HEK293 (cell line): ENCODE measurements at regions not wholly inside any gene's neighbourhood (a gene's known extent, or its start where the extent isn't known, plus 50 kb on each side); places are given as distances from the start of the nearest gene placed in this dataset.

Experiments
- BCL11B ChIP-seq: fragments of 450-650 bp; formaldehyde crosslinking; IDR thresholded peaks from 2 replicates; pipeline ENCODE4 v1.5.1; 2016; ENCODE audit warnings: low read depth, missing biosample characterization, missing genetic modification characterization
- GLI4 ChIP-seq: fragments of 450-650 bp; formaldehyde crosslinking; IDR thresholded peaks from 2 replicates; pipeline ENCODE4 v1.5.1; 2016; ENCODE audit warnings: missing biosample characterization, missing genetic modification characterization
- IKZF3 ChIP-seq: fragments of 450-650 bp; IDR thresholded peaks from 2 replicates; pipeline ENCODE4 v1.5.0; 2018; ENCODE audit warnings: missing biosample characterization, mild to moderate bottlenecking, missing genetic modification characterization, moderate library complexity
- MYNN ChIP-seq: fragments of 450-650 bp; formaldehyde crosslinking; IDR thresholded peaks from 2 replicates; pipeline ENCODE4 v1.5.1; 2016; ENCODE audit warnings: missing biosample characterization, missing genetic modification characterization, borderline replicate concordance
- RBAK ChIP-seq: fragments of 450-650 bp; formaldehyde crosslinking; IDR thresholded peaks from 2 replicates; pipeline ENCODE4 v1.5.1; 2016; ENCODE audit warnings: missing biosample characterization, missing genetic modification characterization
- SCRT1 ChIP-seq: fragments of 450-650 bp; formaldehyde crosslinking; IDR thresholded peaks from 2 replicates; pipeline ENCODE4 v1.5.1; 2016; ENCODE audit warnings: missing biosample characterization, missing genetic modification characterization, borderline replicate concordance
- SP7 ChIP-seq: fragments of 450-650 bp; formaldehyde crosslinking; IDR thresholded peaks from 2 replicates; pipeline ENCODE4 v1.5.1; 2016; ENCODE audit warnings: missing biosample characterization, missing genetic modification characterization
- ZNF10 ChIP-seq: fragments of 450-650 bp; formaldehyde crosslinking; IDR thresholded peaks from 2 replicates; pipeline ENCODE4 v1.5.1; 2017; ENCODE audit warnings: missing biosample characterization, missing genetic modification characterization
- ZNF121 ChIP-seq: fragments of 450-650 bp; formaldehyde crosslinking; IDR thresholded peaks from 2 replicates; pipeline ENCODE4 v1.5.1; 2016; ENCODE audit warnings: missing biosample characterization, missing genetic modification characterization
- ZNF211 ChIP-seq: fragments of 450-650 bp; formaldehyde crosslinking; IDR thresholded peaks from 2 replicates; pipeline ENCODE4 v1.5.1; 2016; ENCODE audit warnings: low read depth, missing biosample characterization, missing genetic modification characterization
- ZNF510 ChIP-seq: fragments of 450-650 bp; formaldehyde crosslinking; IDR thresholded peaks from 2 replicates; pipeline ENCODE4 v1.5.1; 2018; ENCODE audit warnings: mild to moderate bottlenecking, missing genetic modification characterization, missing biosample characterization; ENCODE audit not compliant: insufficient replicate concordance
- ZNF610 ChIP-seq: fragments of 450-650 bp; formaldehyde crosslinking; IDR thresholded peaks from 2 replicates; pipeline ENCODE4 v1.5.1; 2016; ENCODE audit warnings: missing biosample characterization, missing genetic modification characterization, borderline replicate concordance
- ZNF654 ChIP-seq: fragments of 450-650 bp; formaldehyde crosslinking; IDR thresholded peaks from 2 replicates; pipeline ENCODE4 v1.5.1; 2016; ENCODE audit warnings: low read depth, missing biosample characterization, missing genetic modification characterization
- ZNF701 ChIP-seq: fragments of 450-650 bp; formaldehyde crosslinking; IDR thresholded peaks from 2 replicates; pipeline ENCODE4 v1.5.1; 2016; ENCODE audit warnings: missing biosample characterization, missing genetic modification characterization
- ZNF747 ChIP-seq: fragments of 450-650 bp; formaldehyde crosslinking; IDR thresholded peaks from 2 replicates; pipeline ENCODE4 v1.5.1; 2016; ENCODE audit warnings: missing biosample characterization, missing genetic modification characterization
- ZNF837 ChIP-seq: fragments of 450-650 bp; formaldehyde crosslinking; IDR thresholded peaks from 2 replicates; pipeline ENCODE4 v1.5.1; 2016; ENCODE audit warnings: missing biosample characterization, missing genetic modification characterization
- ZSCAN30 ChIP-seq: fragments of 450-650 bp; IDR thresholded peaks from 2 replicates; pipeline ENCODE4 v1.5.1; 2018; ENCODE audit warnings: missing biosample characterization, mild to moderate bottlenecking, missing genetic modification characterization, moderate library complexity
- TF ChIP-seq, protein P1 (sequence below): fragments of 450-650 bp; formaldehyde crosslinking; IDR thresholded peaks from 2 replicates; pipeline ENCODE4 v1.5.1; 2016; ENCODE audit warnings: missing biosample characterization, missing genetic modification characterization
- TF ChIP-seq, protein P2 (sequence below): fragments of 450-650 bp; formaldehyde crosslinking; IDR thresholded peaks from 2 replicates; pipeline ENCODE4 v1.5.1; 2016; ENCODE audit warnings: missing biosample characterization, missing genetic modification characterization, borderline replicate concordance
- TF ChIP-seq, protein P3 (sequence below): fragments of 450-650 bp; formaldehyde crosslinking; IDR thresholded peaks from 2 replicates; pipeline ENCODE4 v1.5.1; 2017; ENCODE audit warnings: missing biosample characterization, missing genetic modification characterization
- TF ChIP-seq, protein P4 (sequence below): fragments of 450-650 bp; formaldehyde crosslinking; IDR thresholded peaks from 2 replicates; pipeline ENCODE4 v1.5.1; 2016; ENCODE audit warnings: missing biosample characterization, missing genetic modification characterization
- TF ChIP-seq, protein P5 (sequence below): fragments of 450-650 bp; formaldehyde crosslinking; IDR thresholded peaks from 2 replicates; pipeline ENCODE4 v1.5.1; 2016; ENCODE audit warnings: missing biosample characterization, missing genetic modification characterization
- TF ChIP-seq, protein P6 (sequence below): fragments of 450-650 bp; formaldehyde crosslinking; IDR thresholded peaks from 2 replicates; pipeline ENCODE4 v1.5.1; 2016; ENCODE audit warnings: missing biosample characterization, missing genetic modification characterization
- TF ChIP-seq, protein P7 (sequence below): fragments of 450-650 bp; formaldehyde crosslinking; IDR thresholded peaks from 2 replicates; pipeline ENCODE4 v1.5.1; 2016; ENCODE audit warnings: missing biosample characterization, missing genetic modification characterization
- TF ChIP-seq, protein P8 (sequence below): fragments of 450-650 bp; formaldehyde crosslinking; IDR thresholded peaks from 2 replicates; pipeline ENCODE4 v1.5.1; 2016; ENCODE audit warnings: missing biosample characterization, missing genetic modification characterization, low read depth

DNA sequence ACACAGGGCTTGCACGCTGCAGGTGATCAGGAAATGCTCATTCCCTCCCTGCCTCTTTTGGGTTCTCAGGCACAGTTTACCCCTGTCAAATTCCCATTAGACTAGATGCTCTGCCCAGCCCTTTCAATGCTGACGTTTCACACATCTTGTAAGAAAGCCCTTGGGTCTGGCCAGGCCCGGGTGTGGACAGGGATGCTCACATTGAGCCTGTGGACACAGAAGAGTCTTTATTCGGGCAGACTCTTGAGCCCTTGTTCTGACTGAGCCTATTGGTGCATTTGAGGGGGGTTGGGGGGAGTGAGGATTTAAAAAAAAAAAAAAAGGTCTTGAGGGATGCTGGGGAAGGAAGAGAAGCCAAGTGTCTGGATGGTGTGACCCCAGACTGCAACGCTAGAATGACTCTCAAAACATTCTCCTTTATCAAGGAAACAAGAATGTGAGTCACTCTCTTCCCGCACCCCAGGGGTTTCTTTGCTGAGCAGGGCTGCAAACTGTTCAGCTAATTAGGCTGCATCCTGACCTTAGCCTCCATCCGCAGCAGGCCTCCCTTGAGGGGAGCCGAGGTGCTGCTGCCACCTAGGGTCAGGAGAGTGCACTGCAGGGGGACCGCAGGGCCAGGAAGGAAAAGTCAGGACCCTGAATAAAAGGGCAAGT is 53.6 kb upstream of the TMEM72 start (continued):
- TF ChIP-seq, protein P1, sequence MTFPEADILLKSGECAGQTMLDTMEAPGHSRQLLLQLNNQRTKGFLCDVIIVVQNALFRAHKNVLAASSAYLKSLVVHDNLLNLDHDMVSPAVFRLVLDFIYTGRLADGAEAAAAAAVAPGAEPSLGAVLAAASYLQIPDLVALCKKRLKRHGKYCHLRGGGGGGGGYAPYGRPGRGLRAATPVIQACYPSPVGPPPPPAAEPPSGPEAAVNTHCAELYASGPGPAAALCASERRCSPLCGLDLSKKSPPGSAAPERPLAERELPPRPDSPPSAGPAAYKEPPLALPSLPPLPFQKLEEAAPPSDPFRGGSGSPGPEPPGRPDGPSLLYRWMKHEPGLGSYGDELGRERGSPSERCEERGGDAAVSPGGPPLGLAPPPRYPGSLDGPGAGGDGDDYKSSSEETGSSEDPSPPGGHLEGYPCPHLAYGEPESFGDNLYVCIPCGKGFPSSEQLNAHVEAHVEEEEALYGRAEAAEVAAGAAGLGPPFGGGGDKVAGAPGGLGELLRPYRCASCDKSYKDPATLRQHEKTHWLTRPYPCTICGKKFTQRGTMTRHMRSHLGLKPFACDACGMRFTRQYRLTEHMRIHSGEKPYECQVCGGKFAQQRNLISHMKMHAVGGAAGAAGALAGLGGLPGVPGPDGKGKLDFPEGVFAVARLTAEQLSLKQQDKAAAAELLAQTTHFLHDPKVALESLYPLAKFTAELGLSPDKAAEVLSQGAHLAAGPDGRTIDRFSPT (tag by site-specific recombination) = no peak
- TF ChIP-seq MYNN (tag by site-specific recombination) (no peak), ZNF701 (tag by site-specific recombination) (no peak), ZNF121 (no peak), SP7 (tag by site-specific recombination) (peak; percentile 64), ZNF610 (tag by site-specific recombination) (peak; percentile 29; the same call in 1 of the 2 replicates), ZNF10 (tag by site-specific recombination) (no peak), RBAK (tag by site-specific recombination) (no peak), ZNF654 (tag by site-specific recombination) (peak; percentile 86), ZNF510 (tag by site-specific recombination) (no peak), SCRT1 (tag by site-specific recombination) (no peak), ZSCAN30 (tag by site-specific recombination) (peak; percentile 99), IKZF3 (tag by site-specific recombination) (peak; percentile 91), ZNF211 (no peak), ZNF747 (tag by site-specific recombination) (no peak), ZNF837 (no peak), BCL11B (tag by site-specific recombination) (peak; percentile 61), GLI4 (tag by site-specific recombination) (no peak)
- TF ChIP-seq, protein P2, sequence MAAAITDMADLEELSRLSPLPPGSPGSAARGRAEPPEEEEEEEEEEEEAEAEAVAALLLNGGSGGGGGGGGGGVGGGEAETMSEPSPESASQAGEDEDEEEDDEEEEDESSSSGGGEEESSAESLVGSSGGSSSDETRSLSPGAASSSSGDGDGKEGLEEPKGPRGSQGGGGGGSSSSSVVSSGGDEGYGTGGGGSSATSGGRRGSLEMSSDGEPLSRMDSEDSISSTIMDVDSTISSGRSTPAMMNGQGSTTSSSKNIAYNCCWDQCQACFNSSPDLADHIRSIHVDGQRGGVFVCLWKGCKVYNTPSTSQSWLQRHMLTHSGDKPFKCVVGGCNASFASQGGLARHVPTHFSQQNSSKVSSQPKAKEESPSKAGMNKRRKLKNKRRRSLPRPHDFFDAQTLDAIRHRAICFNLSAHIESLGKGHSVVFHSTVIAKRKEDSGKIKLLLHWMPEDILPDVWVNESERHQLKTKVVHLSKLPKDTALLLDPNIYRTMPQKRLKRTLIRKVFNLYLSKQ (tag by site-specific recombination) = no peak
- TF ChIP-seq, protein P3, sequence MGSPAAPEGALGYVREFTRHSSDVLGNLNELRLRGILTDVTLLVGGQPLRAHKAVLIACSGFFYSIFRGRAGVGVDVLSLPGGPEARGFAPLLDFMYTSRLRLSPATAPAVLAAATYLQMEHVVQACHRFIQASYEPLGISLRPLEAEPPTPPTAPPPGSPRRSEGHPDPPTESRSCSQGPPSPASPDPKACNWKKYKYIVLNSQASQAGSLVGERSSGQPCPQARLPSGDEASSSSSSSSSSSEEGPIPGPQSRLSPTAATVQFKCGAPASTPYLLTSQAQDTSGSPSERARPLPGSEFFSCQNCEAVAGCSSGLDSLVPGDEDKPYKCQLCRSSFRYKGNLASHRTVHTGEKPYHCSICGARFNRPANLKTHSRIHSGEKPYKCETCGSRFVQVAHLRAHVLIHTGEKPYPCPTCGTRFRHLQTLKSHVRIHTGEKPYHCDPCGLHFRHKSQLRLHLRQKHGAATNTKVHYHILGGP (tag by site-specific recombination) = no peak
- TF ChIP-seq, protein P4, sequence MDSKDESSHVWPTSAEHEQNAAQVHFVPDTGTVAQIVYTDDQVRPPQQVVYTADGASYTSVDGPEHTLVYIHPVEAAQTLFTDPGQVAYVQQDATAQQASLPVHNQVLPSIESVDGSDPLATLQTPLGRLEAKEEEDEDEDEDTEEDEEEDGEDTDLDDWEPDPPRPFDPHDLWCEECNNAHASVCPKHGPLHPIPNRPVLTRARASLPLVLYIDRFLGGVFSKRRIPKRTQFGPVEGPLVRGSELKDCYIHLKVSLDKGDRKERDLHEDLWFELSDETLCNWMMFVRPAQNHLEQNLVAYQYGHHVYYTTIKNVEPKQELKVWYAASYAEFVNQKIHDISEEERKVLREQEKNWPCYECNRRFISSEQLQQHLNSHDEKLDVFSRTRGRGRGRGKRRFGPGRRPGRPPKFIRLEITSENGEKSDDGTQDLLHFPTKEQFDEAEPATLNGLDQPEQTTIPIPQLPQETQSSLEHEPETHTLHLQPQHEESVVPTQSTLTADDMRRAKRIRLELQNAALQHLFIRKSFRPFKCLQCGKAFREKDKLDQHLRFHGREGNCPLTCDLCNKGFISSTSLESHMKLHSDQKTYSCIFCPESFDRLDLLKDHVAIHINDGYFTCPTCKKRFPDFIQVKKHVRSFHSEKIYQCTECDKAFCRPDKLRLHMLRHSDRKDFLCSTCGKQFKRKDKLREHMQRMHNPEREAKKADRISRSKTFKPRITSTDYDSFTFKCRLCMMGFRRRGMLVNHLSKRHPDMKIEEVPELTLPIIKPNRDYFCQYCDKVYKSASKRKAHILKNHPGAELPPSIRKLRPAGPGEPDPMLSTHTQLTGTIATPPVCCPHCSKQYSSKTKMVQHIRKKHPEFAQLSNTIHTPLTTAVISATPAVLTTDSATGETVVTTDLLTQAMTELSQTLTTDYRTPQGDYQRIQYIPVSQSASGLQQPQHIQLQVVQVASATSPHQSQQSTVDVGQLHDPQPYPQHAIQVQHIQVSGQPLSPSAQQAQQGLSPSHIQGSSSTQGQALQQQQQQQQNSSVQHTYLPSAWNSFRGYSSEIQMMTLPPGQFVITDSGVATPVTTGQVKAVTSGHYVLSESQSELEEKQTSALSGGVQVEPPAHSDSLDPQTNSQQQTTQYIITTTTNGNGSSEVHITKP (tag by site-specific recombination) = 0 out of 2 replicates have a peak, but pooled peaks have one; percentile 23
- TF ChIP-seq, protein P5, sequence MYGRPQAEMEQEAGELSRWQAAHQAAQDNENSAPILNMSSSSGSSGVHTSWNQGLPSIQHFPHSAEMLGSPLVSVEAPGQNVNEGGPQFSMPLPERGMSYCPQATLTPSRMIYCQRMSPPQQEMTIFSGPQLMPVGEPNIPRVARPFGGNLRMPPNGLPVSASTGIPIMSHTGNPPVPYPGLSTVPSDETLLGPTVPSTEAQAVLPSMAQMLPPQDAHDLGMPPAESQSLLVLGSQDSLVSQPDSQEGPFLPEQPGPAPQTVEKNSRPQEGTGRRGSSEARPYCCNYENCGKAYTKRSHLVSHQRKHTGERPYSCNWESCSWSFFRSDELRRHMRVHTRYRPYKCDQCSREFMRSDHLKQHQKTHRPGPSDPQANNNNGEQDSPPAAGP (tag by site-specific recombination) = no peak
- TF ChIP-seq, protein P6, sequence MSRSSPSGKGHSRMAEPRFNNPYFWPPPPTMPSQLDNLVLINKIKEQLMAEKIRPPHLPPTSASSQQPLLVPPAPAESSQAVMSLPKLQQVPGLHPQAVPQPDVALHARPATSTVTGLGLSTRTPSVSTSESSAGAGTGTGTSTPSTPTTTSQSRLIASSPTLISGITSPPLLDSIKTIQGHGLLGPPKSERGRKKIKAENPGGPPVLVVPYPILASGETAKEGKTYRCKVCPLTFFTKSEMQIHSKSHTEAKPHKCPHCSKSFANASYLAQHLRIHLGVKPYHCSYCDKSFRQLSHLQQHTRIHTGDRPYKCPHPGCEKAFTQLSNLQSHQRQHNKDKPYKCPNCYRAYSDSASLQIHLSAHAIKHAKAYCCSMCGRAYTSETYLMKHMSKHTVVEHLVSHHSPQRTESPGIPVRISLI (tag by site-specific recombination) = no peak; the same call in 1 of the 2 replicates
- TF ChIP-seq, protein P7, sequence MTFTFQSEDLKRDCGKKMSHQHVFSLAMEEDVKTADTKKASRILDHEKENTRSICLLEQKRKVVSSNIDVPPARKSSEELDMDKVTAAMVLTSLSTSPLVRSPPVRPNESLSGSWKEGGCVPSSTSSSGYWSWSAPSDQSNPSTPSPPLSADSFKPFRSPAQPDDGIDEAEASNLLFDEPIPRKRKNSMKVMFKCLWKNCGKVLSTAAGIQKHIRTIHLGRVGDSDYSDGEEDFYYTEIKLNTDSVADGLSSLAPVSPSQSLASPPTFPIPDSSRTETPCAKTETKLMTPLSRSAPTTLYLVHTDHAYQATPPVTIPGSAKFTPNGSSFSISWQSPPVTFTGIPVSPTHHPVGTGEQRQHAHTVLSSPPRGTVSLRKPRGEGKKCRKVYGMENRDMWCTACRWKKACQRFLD = no peak
- TF ChIP-seq, protein P8, sequence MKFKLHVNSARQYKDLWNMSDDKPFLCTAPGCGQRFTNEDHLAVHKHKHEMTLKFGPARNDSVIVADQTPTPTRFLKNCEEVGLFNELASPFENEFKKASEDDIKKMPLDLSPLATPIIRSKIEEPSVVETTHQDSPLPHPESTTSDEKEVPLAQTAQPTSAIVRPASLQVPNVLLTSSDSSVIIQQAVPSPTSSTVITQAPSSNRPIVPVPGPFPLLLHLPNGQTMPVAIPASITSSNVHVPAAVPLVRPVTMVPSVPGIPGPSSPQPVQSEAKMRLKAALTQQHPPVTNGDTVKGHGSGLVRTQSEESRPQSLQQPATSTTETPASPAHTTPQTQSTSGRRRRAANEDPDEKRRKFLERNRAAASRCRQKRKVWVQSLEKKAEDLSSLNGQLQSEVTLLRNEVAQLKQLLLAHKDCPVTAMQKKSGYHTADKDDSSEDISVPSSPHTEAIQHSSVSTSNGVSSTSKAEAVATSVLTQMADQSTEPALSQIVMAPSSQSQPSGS (tag by site-specific recombination) = no peak
